Fibroblast of villous mesenchyme (primary cell): ENCODE measurements at regions not wholly inside any gene's neighbourhood (a gene's known extent, or its start where the extent isn't known, plus 50 kb on each side); places are given as distances from the start of the nearest gene placed in this dataset.

ENCODE experiments used
- DNase-seq: peaks from one replicate; pipeline ENCODE4 v3.0.0-alpha.2; 2010; ENCODE audit warnings: low read depth
- H3K4me3 ChIP-seq: 2 replicates; pipeline ENCODE4 v1.5.1; 2011; ENCODE audit warnings: low read depth, mild to moderate bottlenecking, low read length
- TF ChIP-seq, protein P1 (sequence below): IDR thresholded peaks from 2 replicates; pipeline ENCODE4 v1.5.1; 2012; ENCODE audit warnings: low read depth, mild to moderate bottlenecking, low read length; ENCODE audit not compliant: insufficient read depth

DNA sequence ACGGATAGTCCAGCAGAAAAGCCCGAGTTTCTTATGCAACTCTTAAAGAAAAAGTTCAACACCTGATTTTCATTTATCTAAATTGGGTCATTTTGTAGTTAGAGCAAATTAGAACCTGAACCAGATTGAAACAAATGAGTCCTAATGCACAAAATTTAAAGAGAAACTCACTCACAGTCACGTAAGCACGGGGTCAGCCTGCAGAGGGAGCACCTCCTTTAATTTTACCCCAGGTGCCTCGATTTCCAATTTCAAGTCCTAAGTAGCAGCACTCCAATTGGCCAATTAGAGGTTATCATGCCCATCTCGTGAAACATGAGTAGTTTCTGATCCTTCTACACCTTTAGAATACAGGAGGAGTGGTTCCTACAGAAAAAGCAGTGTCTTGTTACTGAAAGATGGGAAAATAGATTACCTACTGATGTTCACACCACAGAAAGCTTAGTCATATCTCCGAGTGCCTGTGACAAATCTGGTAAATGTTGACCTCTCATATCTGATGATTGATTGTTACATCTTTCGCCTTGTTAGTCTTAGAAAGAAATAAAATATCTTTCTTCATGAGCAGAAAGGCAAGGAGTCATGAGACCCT, 1929.8 kb upstream of the LRRTM1 start:
- TF ChIP-seq, protein P1, sequence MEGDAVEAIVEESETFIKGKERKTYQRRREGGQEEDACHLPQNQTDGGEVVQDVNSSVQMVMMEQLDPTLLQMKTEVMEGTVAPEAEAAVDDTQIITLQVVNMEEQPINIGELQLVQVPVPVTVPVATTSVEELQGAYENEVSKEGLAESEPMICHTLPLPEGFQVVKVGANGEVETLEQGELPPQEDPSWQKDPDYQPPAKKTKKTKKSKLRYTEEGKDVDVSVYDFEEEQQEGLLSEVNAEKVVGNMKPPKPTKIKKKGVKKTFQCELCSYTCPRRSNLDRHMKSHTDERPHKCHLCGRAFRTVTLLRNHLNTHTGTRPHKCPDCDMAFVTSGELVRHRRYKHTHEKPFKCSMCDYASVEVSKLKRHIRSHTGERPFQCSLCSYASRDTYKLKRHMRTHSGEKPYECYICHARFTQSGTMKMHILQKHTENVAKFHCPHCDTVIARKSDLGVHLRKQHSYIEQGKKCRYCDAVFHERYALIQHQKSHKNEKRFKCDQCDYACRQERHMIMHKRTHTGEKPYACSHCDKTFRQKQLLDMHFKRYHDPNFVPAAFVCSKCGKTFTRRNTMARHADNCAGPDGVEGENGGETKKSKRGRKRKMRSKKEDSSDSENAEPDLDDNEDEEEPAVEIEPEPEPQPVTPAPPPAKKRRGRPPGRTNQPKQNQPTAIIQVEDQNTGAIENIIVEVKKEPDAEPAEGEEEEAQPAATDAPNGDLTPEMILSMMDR: no peak
- no peak for DNase-seq
- no peak overlapping the region for H3K4me3 ChIP-seq

DNA sequence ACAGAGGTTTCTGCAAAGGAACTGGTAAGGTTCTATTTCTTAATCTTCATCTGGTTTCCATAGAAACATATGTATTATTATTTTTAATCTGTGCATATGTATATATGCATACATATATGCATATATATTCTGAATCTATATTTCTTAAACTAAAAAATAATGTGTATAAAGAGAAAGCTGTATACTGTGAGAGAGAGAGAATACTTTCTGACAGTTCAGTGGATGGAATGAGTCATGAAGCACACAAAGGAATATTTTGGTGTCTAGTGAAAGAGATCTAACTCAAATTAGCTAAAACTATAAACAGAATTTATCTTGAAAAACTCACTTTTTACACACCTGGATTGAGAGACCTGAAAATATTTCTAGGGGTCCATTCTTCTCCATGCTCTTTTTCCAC, 1929.3 kb upstream of the LRRTM1 start:
- TF ChIP-seq, protein P1: no peak
- no peak overlapping the region for H3K4me3 ChIP-seq
- no peak for DNase-seq

DNA sequence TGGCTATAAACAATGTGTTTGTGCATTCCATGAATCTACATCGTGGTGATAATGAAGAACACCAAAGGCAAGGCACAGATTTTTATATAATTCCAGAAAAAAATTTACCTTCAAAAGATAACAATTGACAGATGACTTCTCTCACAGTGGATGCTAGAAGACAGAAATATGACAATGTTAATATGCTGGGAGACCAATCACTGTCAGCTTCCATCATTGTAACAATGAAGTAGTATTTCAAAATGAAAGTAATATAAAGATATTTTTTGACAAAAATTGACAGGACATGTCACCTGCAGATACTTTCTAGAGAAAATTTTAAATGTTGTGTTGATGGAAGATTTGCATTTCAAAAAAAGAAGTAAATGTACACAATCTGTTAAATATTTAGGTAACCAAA, 1925.9 kb upstream of the LRRTM1 start:
- DNase-seq: no peak
- no peak overlapping the region for H3K4me3 ChIP-seq
- TF ChIP-seq, protein P1: no peak

DNA sequence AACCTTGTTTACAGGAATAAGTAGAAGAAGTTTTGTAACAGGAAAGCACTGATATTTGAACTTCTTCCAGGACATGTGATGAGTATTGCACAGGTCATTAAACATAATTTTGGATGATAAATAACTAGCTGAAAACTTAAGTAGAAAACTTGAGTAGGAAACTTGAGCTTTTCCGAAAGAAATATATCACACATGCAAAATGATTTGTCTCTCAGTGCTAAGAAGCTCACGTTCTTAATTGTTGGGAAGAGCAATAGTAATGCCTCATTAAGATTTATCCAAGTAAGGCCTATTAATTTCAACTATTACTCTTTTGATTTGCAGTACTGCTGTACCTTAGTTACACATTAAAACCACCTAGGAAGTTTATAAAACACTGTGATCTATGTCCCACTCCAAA, 1921.9 kb upstream of the LRRTM1 start:
- TF ChIP-seq, protein P1: no peak

DNA sequence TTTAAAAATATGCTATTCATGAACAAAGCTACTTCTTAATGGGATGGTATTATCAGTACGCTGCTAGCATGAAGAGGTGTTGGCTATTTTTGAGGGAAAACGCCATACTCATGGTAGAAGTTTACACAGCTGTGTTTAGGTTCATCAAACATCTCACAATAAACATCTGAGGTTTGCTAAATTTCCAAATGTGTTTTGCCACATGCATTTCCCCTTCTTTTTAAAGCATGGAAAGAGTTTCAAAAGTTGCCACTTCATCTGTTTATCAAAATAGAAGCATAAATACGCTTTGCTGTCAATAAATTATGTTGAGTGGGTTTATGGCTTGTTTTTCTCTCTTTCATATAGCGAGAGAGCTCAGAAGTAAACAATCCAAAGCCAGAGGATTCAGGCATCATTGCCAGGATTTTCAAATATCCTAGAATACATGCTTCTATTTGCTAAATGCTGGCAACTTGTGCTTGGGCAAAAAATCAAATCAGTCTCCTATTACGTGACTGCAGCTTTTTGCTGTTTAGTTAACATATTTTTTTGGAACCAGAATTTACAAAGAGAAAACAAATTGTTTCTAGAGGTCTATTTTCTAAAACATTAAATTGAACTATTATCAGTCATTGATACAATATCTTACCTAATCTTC, 1919.9 kb upstream of the LRRTM1 start:
- TF ChIP-seq, protein P1: no peak
- H3K4me3 ChIP-seq: no peak overlapping the region
- no peak for DNase-seq

More for the DNA sequence above, 1921.9 kb upstream of the LRRTM1 start:
- no peak for DNase-seq
- H3K4me3 ChIP-seq: no peak overlapping the region

DNA sequence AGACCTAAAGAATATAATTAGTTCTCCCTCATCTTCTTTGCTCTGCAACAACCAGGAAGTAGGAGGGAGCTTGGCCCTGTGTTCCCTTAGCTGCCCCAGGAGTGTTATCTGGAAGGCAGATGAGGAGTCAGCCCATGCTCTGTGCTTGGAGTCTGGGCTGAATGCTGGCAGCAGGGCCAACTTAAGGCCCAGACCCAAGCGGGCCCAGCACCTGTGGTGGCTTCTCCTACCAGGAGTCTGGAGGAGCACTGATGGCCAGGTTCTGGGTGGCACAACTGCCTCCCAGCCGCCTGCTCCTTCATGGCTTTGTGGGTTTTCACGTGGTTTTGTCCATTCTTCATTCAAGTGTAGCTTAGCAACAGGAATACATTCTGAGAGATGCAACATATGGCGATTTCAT, 1910.7 kb upstream of the LRRTM1 start:
- TF ChIP-seq, protein P1: no peak
- no peak overlapping the region for H3K4me3 ChIP-seq
- DNase-seq: no peak

DNA sequence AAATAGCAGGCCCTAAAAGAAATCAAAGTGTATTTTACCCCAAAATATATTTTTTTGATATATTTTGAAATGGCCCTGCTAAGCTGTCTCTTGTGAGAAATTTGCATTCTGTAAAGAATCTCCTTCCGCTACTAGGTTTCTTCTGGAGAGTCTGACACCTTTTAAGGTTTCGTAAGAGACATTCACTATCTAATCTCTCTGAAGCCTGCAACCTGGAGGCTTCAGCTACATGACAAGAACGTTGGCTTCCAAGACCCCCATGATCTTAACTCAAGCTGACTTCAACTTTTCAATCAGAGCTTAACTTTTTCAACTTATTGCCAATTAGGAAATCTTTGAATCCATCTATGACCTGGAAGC, 1894.9 kb upstream of the LRRTM1 start:
- H3K4me3 ChIP-seq: no peak overlapping the region
- TF ChIP-seq, protein P1: no peak

More for the DNA sequence above, 1894.9 kb upstream of the LRRTM1 start:
- no peak for DNase-seq
